HG03039 (cell line): ENCODE measurements at regions not wholly inside any gene's neighbourhood (a gene's known extent, or its start where the extent isn't known, plus 50 kb on each side); places are given as distances from the start of the nearest gene placed in this dataset.
"Not testable (repeated sequence)": the region's sequence is repeated elsewhere in the genome, so short reads cannot be mapped to it uniquely, and the experiment has no call there.

Experiments
- ATAC-seq: cut with Tn5 transposase; IDR thresholded peaks from one replicate; pipeline ENCODE4 v1.9.1; 2021; ENCODE audit warnings: mild to moderate bottlenecking, moderate library complexity; ENCODE audit not compliant: unreplicated experiment

- ATAC-seq: no peak
These were observed 445.2 kb upstream of the MIR17HG start for GRCh38 chr13:90902255-90902654.

- ATAC-seq: no peak
These were observed 440.9 kb upstream of the MIR17HG start for GRCh38 chr13:90906554-90906953.

- ATAC-seq: no peak
These were observed 438.7 kb upstream of the MIR17HG start for GRCh38 chr13:90908792-90909191.

GRCh38 chr13:90910018-90910639, 437.4 kb upstream of the MIR17HG start:
- no peak for ATAC-seq

GRCh38 chr13:90912247-90912646, 435.2 kb upstream of the MIR17HG start:
- no peak for ATAC-seq

- ATAC-seq: no peak
These were observed 429.0 kb upstream of the MIR17HG start for GRCh38 chr13:90918536-90918935.

- no peak for ATAC-seq
These were observed 428.3 kb upstream of the MIR17HG start for GRCh38 chr13:90919153-90919552.

- no peak for ATAC-seq
These were observed 421.0 kb upstream of the MIR17HG start for GRCh38 chr13:90926459-90926858.

GRCh38 chr13:90928109-90928508, 419.4 kb upstream of the MIR17HG start:
- no peak for ATAC-seq

GRCh38 chr13:90933097-90933826, 414.2 kb upstream of the MIR17HG start:
- ATAC-seq: no peak

- ATAC-seq: no peak
These were observed 412.7 kb upstream of the MIR17HG start for GRCh38 chr13:90934741-90935140.

GRCh38 chr13:90938848-90939247, 408.6 kb upstream of the MIR17HG start:
- ATAC-seq: no peak

GRCh38 chr13:90943946-90944345, 403.5 kb upstream of the MIR17HG start:
- ATAC-seq: no peak

- not testable (repeated sequence) for ATAC-seq
These were observed 402.3 kb upstream of the MIR17HG start for GRCh38 chr13:90945146-90945545.

GRCh38 chr13:90946125-90946524, 401.4 kb upstream of the MIR17HG start:
- ATAC-seq: not testable (repeated sequence)

GRCh38 chr13:90947976-90948375, 399.5 kb upstream of the MIR17HG start:
- ATAC-seq: no peak

- no peak for ATAC-seq
These were observed 397.3 kb upstream of the MIR17HG start for GRCh38 chr13:90950160-90950559.

GRCh38 chr13:90951663-90952062, 395.8 kb upstream of the MIR17HG start:
- no peak for ATAC-seq

GRCh38 chr13:90952326-90952725, 395.2 kb upstream of the MIR17HG start:
- ATAC-seq: no peak

- no peak for ATAC-seq
These were observed 392.8 kb upstream of the MIR17HG start for GRCh38 chr13:90954605-90955195.

- ATAC-seq: no peak
These were observed 391.5 kb upstream of the MIR17HG start for GRCh38 chr13:90956031-90956430.

- no peak for ATAC-seq
These were observed 388.6 kb upstream of the MIR17HG start for GRCh38 chr13:90958866-90959265.
